ENCODE measurements at regions not wholly inside any gene's neighbourhood (a gene's known extent, or its start where the extent isn't known, plus 50 kb on each side); places are given as distances from the start of the nearest gene placed in this dataset.

DNA sequence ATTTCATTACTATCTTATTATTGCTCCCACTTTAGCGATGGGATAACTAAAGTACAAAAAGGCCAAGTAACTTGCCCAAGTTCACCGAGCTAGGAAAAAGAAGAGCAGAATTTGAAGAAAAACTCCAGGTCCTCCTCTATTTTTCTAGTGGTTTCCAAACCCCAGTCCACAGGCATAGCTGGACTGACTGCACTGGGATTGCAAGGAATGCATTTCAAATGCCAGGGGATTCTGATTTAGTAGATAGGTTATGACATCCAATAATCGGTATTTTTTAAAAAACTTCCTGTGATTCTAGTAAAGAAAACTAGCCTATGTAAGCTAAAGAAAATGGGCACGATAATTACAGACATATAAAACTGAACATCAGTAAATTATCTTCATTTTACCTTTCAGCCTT, 62.7 kb upstream of the GALNT5 start:
- no peak overlapping the region for H3K4me2 ChIP-seq (ENCODE audit: low read length)
- H3F3A ChIP-seq (ENCODE audit: insufficient read depth, low read length), result no peaks in the 10 kb centered on the region
- no peak overlapping the region for H2AFZ ChIP-seq (ENCODE audit: low read length)
- H3K27ac ChIP-seq (ENCODE audit: low read depth, low read length, poor library complexity, severe bottlenecking), result no peak overlapping the region
- H3K4me1 ChIP-seq (ENCODE audit: insufficient read depth, low read length, severe bottlenecking), result no peaks in the 10 kb centered on the region
- H3K9me3 ChIP-seq (ENCODE audit: low read length), result no peaks in the 10 kb centered on the region
- no peaks in the 10 kb centered on the region for H3K79me2 ChIP-seq (ENCODE audit: insufficient read depth, low read length)
- H3K9ac ChIP-seq (ENCODE audit: low read length), result no peak overlapping the region
- no peaks in the 10 kb centered on the region for H3K36me3 ChIP-seq (ENCODE audit: insufficient read depth, low read length)
- TF ChIP-seq CTCF (IDR thresholded peaks at IDR 0.05; ENCODE audit: low read length) (no peak), EZH2 (IDR thresholded peaks at IDR 0.05; ENCODE audit: borderline replicate concordance, low read length) (no peak)
- H3K27me3 ChIP-seq (ENCODE audit: insufficient read depth, low read length), result no peaks in the 10 kb centered on the region
- no peak overlapping the region for H3K4me3 ChIP-seq (ENCODE audit: low read depth, low read length, poor library complexity, severe bottlenecking)
- H3K9me2 ChIP-seq (ENCODE audit: low read depth, low read length), result no peaks in the 10 kb centered on the region
- H4K20me1 ChIP-seq (ENCODE audit: insufficient read depth, low read length), result no peaks in the 10 kb centered on the region

GRCh38 chr2:157196956-157197355, 60.5 kb upstream of the GALNT5 start:
- Histone ChIP-seq H3K9ac (ENCODE audit: low read length) (no peak overlapping the region), H3K4me3 (ENCODE audit: low read depth, low read length, poor library complexity, severe bottlenecking) (no peak overlapping the region), H3K9me3 (ENCODE audit: low read length) (no peaks in the 10 kb centered on the region), H4K20me1 (ENCODE audit: insufficient read depth, low read length) (no peaks in the 10 kb centered on the region), H3K9me2 (ENCODE audit: low read depth, low read length) (no peaks in the 10 kb centered on the region), H3K4me2 (ENCODE audit: low read length) (no peak overlapping the region), H3F3A (ENCODE audit: insufficient read depth, low read length) (no peaks in the 10 kb centered on the region), H3K36me3 (ENCODE audit: insufficient read depth, low read length) (no peaks in the 10 kb centered on the region), H3K4me1 (ENCODE audit: insufficient read depth, low read length, severe bottlenecking) (no peaks in the 10 kb centered on the region), H3K79me2 (ENCODE audit: insufficient read depth, low read length) (no peaks in the 10 kb centered on the region), H3K27ac (ENCODE audit: low read depth, low read length, poor library complexity, severe bottlenecking) (no peak overlapping the region), H2AFZ (ENCODE audit: low read length) (no peak overlapping the region), H3K27me3 (ENCODE audit: insufficient read depth, low read length) (no peaks in the 10 kb centered on the region)
- TF ChIP-seq CTCF (IDR thresholded peaks at IDR 0.05; ENCODE audit: low read length) (no peak), EZH2 (IDR thresholded peaks at IDR 0.05; ENCODE audit: borderline replicate concordance, low read length) (no peak)

- H3K79me2 ChIP-seq (ENCODE audit: insufficient read depth, low read length), result no peaks in the 10 kb centered on the region
- H3K36me3 ChIP-seq (ENCODE audit: insufficient read depth, low read length), result no peaks in the 10 kb centered on the region
- no peaks in the 10 kb centered on the region for H3K9me3 ChIP-seq (ENCODE audit: low read length)
- H3K9me2 ChIP-seq (ENCODE audit: low read depth, low read length), result no peaks in the 10 kb centered on the region
- no peak overlapping the region for H3K4me3 ChIP-seq (ENCODE audit: low read depth, low read length, poor library complexity, severe bottlenecking)
- H2AFZ ChIP-seq (ENCODE audit: low read length), result no peak overlapping the region
- H3K27ac ChIP-seq (ENCODE audit: low read depth, low read length, poor library complexity, severe bottlenecking), result no peak overlapping the region
- no peak overlapping the region for H3K9ac ChIP-seq (ENCODE audit: low read length)
- H3K4me2 ChIP-seq (ENCODE audit: low read length), result no peak overlapping the region
- H3K27me3 ChIP-seq (ENCODE audit: insufficient read depth, low read length), result no peaks in the 10 kb centered on the region
- no peaks in the 10 kb centered on the region for H4K20me1 ChIP-seq (ENCODE audit: insufficient read depth, low read length)
- TF ChIP-seq CTCF (IDR thresholded peaks at IDR 0.05; ENCODE audit: low read length) (no peak), EZH2 (IDR thresholded peaks at IDR 0.05; ENCODE audit: borderline replicate concordance, low read length) (no peak)
- no peaks in the 10 kb centered on the region for H3F3A ChIP-seq (ENCODE audit: insufficient read depth, low read length)
- no peaks in the 10 kb centered on the region for H3K4me1 ChIP-seq (ENCODE audit: insufficient read depth, low read length, severe bottlenecking)
Measured at GRCh38 chr2:157197848-157198247, 59.7 kb upstream of the GALNT5 start.

All from OCI-LY1 (cell line).